ENCODE measurements at regions not wholly inside any gene's neighbourhood (a gene's known extent, or its start where the extent isn't known, plus 50 kb on each side); places are given as distances from the start of the nearest gene placed in this dataset.

DNA sequence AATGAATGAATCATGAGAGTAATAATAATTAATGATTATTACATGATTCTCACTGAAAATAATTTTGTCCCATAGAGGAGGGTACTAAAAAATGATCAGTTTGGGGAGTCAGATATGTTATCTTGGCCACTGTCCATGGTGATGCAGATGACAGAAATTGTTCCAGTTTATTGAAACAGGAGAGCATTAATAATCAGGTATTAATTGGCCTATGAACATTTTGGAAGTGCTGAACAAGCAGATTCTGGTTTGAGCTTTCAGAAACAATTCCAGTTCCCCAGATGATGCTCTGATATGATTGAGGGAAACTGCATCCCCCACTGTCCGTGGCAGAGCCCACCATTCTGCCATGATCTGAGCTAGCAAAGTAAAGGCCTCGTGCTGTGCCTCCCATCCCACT is 345.2 kb downstream of the ZSWIM6 start:
- TF ChIP-seq, protein P1, sequence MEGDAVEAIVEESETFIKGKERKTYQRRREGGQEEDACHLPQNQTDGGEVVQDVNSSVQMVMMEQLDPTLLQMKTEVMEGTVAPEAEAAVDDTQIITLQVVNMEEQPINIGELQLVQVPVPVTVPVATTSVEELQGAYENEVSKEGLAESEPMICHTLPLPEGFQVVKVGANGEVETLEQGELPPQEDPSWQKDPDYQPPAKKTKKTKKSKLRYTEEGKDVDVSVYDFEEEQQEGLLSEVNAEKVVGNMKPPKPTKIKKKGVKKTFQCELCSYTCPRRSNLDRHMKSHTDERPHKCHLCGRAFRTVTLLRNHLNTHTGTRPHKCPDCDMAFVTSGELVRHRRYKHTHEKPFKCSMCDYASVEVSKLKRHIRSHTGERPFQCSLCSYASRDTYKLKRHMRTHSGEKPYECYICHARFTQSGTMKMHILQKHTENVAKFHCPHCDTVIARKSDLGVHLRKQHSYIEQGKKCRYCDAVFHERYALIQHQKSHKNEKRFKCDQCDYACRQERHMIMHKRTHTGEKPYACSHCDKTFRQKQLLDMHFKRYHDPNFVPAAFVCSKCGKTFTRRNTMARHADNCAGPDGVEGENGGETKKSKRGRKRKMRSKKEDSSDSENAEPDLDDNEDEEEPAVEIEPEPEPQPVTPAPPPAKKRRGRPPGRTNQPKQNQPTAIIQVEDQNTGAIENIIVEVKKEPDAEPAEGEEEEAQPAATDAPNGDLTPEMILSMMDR (IDR thresholded peaks at IDR 0.05), result no peak
- TF ChIP-seq POLR2A (IDR thresholded peaks at IDR 0.05), result no peak

Measured in lower leg skin (tissue), 3 donors.